Loucy (cell line): ENCODE measurements at regions not wholly inside any gene's neighbourhood (a gene's known extent, or its start where the extent isn't known, plus 50 kb on each side); places are given as distances from the start of the nearest gene placed in this dataset.

Experiments used
- CTCF ChIP-seq: fragments of 200-600 bp; sonication (generic); conservative IDR thresholded peaks from 2 replicates; pipeline ENCODE4 v1.5.1; 2014; ENCODE audit warnings: mild to moderate bottlenecking, antibody characterized with exemption, low read length
- EZH2phosphoT487 ChIP-seq: fragments of 200-600 bp; IDR thresholded peaks from 2 replicates; pipeline ENCODE4 v1.6.1; 2018; ENCODE audit warnings: antibody characterized with exemption, mild to moderate bottlenecking, moderate library complexity, borderline replicate concordance

GRCh38 chr15:97177151-97177577 lies 783.3 kb upstream of the ARRDC4 start:
- TF ChIP-seq EZH2phosphoT487 (no peak), CTCF (no peak)
